ENCODE measurements at regions not wholly inside any gene's neighbourhood (a gene's known extent, or its start where the extent isn't known, plus 50 kb on each side); places are given as distances from the start of the nearest gene placed in this dataset.

DNA sequence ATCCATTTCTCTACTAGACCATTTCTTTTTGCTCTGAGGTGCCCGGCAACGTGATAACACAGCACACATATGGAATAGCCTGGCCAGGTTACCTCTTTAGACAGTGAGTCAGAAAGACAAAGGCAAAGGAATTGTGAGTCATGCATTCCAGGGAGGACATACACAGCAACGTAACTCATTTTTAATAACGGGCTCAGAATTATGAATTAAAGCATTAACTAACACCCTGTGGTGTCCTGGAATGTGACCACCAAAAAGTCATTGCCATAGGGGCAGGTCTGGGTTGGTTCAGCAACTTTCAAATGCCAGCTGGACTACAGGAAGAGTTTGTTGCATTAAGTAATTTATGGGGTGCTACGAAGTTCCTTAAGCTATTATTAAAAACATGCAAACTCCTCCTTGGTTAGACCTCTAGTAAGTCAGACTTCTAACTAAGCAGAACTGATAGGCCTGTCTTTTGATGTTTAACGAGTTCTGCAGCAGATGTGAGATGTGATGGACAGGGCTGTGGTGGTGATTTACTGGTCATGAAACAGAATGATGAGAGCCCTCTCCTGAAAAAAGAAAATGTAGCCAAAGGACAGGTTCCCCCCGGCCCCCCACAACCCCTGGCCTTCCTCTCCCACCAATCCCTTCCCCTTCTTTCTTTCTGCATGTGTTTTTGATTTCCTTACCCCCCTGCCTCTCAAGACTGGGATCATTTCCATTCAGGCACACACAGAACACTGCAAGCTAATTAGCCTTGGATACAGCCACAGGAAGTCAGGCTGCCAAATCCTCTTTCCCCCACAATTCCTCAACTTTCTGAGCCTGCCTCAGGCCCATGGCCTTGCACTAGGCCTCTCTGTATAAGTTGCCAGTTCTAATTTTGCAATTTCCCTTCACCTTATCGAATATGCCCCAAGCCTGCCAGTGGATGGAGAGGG, 88.9 kb upstream of the HAO2 start:
- TF ChIP-seq, protein P1, sequence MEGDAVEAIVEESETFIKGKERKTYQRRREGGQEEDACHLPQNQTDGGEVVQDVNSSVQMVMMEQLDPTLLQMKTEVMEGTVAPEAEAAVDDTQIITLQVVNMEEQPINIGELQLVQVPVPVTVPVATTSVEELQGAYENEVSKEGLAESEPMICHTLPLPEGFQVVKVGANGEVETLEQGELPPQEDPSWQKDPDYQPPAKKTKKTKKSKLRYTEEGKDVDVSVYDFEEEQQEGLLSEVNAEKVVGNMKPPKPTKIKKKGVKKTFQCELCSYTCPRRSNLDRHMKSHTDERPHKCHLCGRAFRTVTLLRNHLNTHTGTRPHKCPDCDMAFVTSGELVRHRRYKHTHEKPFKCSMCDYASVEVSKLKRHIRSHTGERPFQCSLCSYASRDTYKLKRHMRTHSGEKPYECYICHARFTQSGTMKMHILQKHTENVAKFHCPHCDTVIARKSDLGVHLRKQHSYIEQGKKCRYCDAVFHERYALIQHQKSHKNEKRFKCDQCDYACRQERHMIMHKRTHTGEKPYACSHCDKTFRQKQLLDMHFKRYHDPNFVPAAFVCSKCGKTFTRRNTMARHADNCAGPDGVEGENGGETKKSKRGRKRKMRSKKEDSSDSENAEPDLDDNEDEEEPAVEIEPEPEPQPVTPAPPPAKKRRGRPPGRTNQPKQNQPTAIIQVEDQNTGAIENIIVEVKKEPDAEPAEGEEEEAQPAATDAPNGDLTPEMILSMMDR (IDR thresholded peaks at IDR 0.05; ENCODE audit: low read depth, low read length, missing input control): no peak
- TF ChIP-seq, protein P2, sequence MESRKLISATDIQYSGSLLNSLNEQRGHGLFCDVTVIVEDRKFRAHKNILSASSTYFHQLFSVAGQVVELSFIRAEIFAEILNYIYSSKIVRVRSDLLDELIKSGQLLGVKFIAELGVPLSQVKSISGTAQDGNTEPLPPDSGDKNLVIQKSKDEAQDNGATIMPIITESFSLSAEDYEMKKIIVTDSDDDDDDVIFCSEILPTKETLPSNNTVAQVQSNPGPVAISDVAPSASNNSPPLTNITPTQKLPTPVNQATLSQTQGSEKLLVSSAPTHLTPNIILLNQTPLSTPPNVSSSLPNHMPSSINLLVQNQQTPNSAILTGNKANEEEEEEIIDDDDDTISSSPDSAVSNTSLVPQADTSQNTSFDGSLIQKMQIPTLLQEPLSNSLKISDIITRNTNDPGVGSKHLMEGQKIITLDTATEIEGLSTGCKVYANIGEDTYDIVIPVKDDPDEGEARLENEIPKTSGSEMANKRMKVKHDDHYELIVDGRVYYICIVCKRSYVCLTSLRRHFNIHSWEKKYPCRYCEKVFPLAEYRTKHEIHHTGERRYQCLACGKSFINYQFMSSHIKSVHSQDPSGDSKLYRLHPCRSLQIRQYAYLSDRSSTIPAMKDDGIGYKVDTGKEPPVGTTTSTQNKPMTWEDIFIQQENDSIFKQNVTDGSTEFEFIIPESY (IDR thresholded peaks at IDR 0.05): no peak
- TF ChIP-seq YY1 (IDR thresholded peaks at IDR 0.05): no peak
- TF ChIP-seq, protein P3, sequence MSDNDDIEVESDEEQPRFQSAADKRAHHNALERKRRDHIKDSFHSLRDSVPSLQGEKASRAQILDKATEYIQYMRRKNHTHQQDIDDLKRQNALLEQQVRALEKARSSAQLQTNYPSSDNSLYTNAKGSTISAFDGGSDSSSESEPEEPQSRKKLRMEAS (IDR thresholded peaks at IDR 0.05): no peak

Data from liver (tissue), 2 donors.